Spleen (tissue), 11 donors: ENCODE measurements at regions not wholly inside any gene's neighbourhood (a gene's known extent, or its start where the extent isn't known, plus 50 kb on each side); places are given as distances from the start of the nearest gene placed in this dataset.

Source experiments
- DNase-seq: peaks from one replicate; pipeline ENCODE4 v3.0.0-alpha.2; 2020
- H3K27ac ChIP-seq, 8 donors: fragments of 200-600 bp; sonication (generic) in 7 of 8; 1 replicate in 4 of 8; 2 replicates in 4 of 8; pipeline versions ENCODE4 v1.5.0 to v1.8.0; 2016 to 2021; ENCODE audit warnings: inconsistent platforms in 4 of 8, mild to moderate bottlenecking in 4 of 8, moderate library complexity in 1 of 8
- H3K27me3 ChIP-seq, 7 donors: fragments of 200-600 bp; sonication (generic) in 6 of 7; replicated peaks in 1 of 7; 1 replicate in 4 of 7; 2 replicates in 3 of 7; pipeline versions ENCODE4 v1.5.0 to v1.8.0; 2016 to 2021; ENCODE audit warnings: inconsistent platforms in 3 of 7, mild to moderate bottlenecking in 1 of 7
- H3K36me3 ChIP-seq, 6 donors: fragments of 200-600 bp; sonication (generic) in 5 of 6; 1 replicate in 4 of 6; 2 replicates in 2 of 6; pipeline versions ENCODE4 v1.5.0 to v1.8.0; 2016 to 2021; ENCODE audit warnings: inconsistent platforms in 2 of 6
- H3K4me1 ChIP-seq, 6 donors: fragments of 200-600 bp; sonication (generic) in 5 of 6; 1 replicate in 3 of 6; 2 replicates in 3 of 6; pipeline versions ENCODE4 v1.5.0 to v1.8.0; 2016 to 2021; ENCODE audit warnings: inconsistent platforms in 3 of 6
- H3K4me3 ChIP-seq, 8 donors: fragments of 200-600 bp; sonication (generic) in 7 of 8; 1 replicate in 4 of 8; 2 replicates in 4 of 8; pipeline versions ENCODE4 v1.5.0 to v1.8.0; 2016 to 2021; ENCODE audit warnings: inconsistent platforms in 4 of 8, mild to moderate bottlenecking in 4 of 8, moderate library complexity in 2 of 8
- H3K9me3 ChIP-seq, 8 donors: fragments of 200-600 bp; sonication (generic) in 7 of 8; 1 replicate in 4 of 8; 2 replicates in 4 of 8; pipeline versions ENCODE4 v1.5.0 to v1.8.0; 2016 to 2021; ENCODE audit warnings: inconsistent platforms in 4 of 8
- POLR2A ChIP-seq, 3 donors: fragments of 450-650 bp; IDR thresholded peaks; one replicate each; pipeline ENCODE4 v1.5.1; 2017; ENCODE audit warnings: antibody characterized with exemption in 3 of 3, mild to moderate bottlenecking in 1 of 3
- POLR2AphosphoS5 ChIP-seq, 3 donors: sonication (generic); formaldehyde crosslinking; IDR thresholded peaks; one replicate each; pipeline ENCODE4 v1.5.1; 2017; ENCODE audit warnings: antibody characterized with exemption in 3 of 3
- WGBS, 5 donors: extraction: QIAGEN DNeasy Blood & Tissue Kit in 3 of 5; methylation state at CpG; one replicate each; pipeline versions ENCODE4 v1.1.5 to v1.1.7; 2013 to 2018; 5-methylcytosine and 5-hydroxymethylcytosine counted together
- intact Hi-C: fragments of 100-400 bp; cut with DNase I; formaldehyde crosslinking; loops from one replicate; pipeline ENCODE4 v1.15.0; 2023; ENCODE audit warnings: low total_unique reads
- TF ChIP-seq, protein P1 (sequence below), 11 experiments: fragments of 200-600 bp in 7 of 11; fragments of 450-650 bp in 4 of 11; sonication (generic) in 4 of 11; IDR thresholded peaks in 8 of 11; conservative IDR thresholded peaks in 3 of 11; 1 replicate in 7 of 11; 2 replicates in 4 of 11; pipeline versions ENCODE4 v1.4.0 to v1.8.0; 2016 to 2021; ENCODE audit warnings: antibody characterized with exemption in 11 of 11, inconsistent platforms in 4 of 11, mild to moderate bottlenecking in 1 of 11
- donor health status: healthy with polysubstance abuse.
- donor health status: DM: no; HTN: no; CAD: no; lungs with moderate emphysema.
- donor health status: DM: no; HTN: no; CAD: no.
- donor health status: Bipolar disorder and iron deficiency.
- donor health status: healthy.
- donor health status: DM: no; HTN: no; CAD: no.
- donor health status: DM: yes; HTN: yes; CAD: no.

GRCh38 chr11:70769521-70769920, 371.2 kb downstream of the CTTN start:
- peaks cover 0 to 7% (median 0%) of the 10 kb centered on the region in 7 donors for H3K27me3 ChIP-seq
- peaks cover 0 to 10% (median 0%) of the 10 kb centered on the region in 8 donors for H3K9me3 ChIP-seq
- TF ChIP-seq, protein P1, sequence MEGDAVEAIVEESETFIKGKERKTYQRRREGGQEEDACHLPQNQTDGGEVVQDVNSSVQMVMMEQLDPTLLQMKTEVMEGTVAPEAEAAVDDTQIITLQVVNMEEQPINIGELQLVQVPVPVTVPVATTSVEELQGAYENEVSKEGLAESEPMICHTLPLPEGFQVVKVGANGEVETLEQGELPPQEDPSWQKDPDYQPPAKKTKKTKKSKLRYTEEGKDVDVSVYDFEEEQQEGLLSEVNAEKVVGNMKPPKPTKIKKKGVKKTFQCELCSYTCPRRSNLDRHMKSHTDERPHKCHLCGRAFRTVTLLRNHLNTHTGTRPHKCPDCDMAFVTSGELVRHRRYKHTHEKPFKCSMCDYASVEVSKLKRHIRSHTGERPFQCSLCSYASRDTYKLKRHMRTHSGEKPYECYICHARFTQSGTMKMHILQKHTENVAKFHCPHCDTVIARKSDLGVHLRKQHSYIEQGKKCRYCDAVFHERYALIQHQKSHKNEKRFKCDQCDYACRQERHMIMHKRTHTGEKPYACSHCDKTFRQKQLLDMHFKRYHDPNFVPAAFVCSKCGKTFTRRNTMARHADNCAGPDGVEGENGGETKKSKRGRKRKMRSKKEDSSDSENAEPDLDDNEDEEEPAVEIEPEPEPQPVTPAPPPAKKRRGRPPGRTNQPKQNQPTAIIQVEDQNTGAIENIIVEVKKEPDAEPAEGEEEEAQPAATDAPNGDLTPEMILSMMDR (IDR thresholded peaks at IDR 0.05 in 8 of 11, conservative IDR thresholded peaks at IDR 0.05 in 3 of 11): no peak
- no peak for TF ChIP-seq POLR2A (IDR thresholded peaks at IDR 0.05)
- TF ChIP-seq POLR2AphosphoS5 (IDR thresholded peaks at IDR 0.05): no peak
- peak; percentile 36 for DNase-seq
- no peak overlapping the region for H3K4me3 ChIP-seq
- WGBS, 5 donors: 84 to 94% (median 88%) methylated on average over 6 to 8 of the region's 8 CpGs
- no peak overlapping the region for H3K27ac ChIP-seq
- no peaks in the 10 kb centered on the region for H3K36me3 ChIP-seq
- intact Hi-C loops: no loop called here
- H3K4me1 ChIP-seq: no peaks in the 10 kb centered on the region

GRCh38 chr11:70771099-70771885, 373.0 kb downstream of the CTTN start:
- intact Hi-C loops: no loop called here
- TF ChIP-seq POLR2AphosphoS5 (IDR thresholded peaks at IDR 0.05) (no peak), POLR2A (IDR thresholded peaks at IDR 0.05) (no peak)
- TF ChIP-seq, protein P1 (IDR thresholded peaks at IDR 0.05 in 8 of 11, conservative IDR thresholded peaks at IDR 0.05 in 3 of 11): no peak
- Histone ChIP-seq H3K9me3 (peaks cover 0 to 10% (median 0%) of the 10 kb centered on the region in 8 donors), H3K4me3 (no peak overlapping the region), H3K36me3 (no peaks in the 10 kb centered on the region), H3K4me1 (no peaks in the 10 kb centered on the region), H3K27ac (no peak overlapping the region), H3K27me3 (peaks cover 0 to 7% (median 0%) of the 10 kb centered on the region in 7 donors)
- DNase-seq: peak; percentile 47
- 83 to 91% (median 83%) methylated on average over 15 to 18 of the region's 18 CpGs for WGBS, 5 donors

DNA sequence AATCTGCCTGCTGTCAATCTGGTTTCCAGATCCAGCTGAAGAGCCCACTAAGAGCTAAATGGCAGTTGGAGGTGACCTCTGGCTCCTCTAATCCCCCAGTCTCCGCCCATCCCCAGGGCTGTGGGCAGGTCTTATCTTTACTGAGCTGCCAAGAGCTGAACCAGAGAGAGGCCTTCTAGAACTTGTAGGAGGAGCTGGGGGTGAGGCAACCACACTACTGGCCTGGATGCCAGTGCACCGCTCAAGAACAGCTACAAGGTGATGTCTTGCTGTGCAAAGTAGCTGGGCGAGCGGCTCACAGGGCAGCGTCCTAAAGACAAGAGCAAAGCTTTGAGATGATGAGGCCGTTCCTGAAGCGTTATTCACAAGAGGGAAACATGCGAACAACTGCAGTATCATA, 374.6 kb downstream of the CTTN start:
- DNase-seq: peak; percentile 45
- H3K9me3 ChIP-seq: peaks cover 0 to 10% (median 0%) of the 10 kb centered on the region in 8 donors
- no peak overlapping the region for H3K4me3 ChIP-seq
- H3K27ac ChIP-seq: no peak overlapping the region
- TF ChIP-seq POLR2A (IDR thresholded peaks at IDR 0.05) (no peak), POLR2AphosphoS5 (IDR thresholded peaks at IDR 0.05) (no peak)
- TF ChIP-seq, protein P1 (IDR thresholded peaks at IDR 0.05 in 8 of 11, conservative IDR thresholded peaks at IDR 0.05 in 3 of 11): no peak
- no peaks in the 10 kb centered on the region for H3K4me1 ChIP-seq
- 80 to 90% (median 87%) methylated on average over 8 of the region's 8 CpGs for WGBS, 5 donors
- no peaks in the 10 kb centered on the region for H3K36me3 ChIP-seq
- intact Hi-C loops: no loop called here
- no peaks in the 10 kb centered on the region for H3K27me3 ChIP-seq

DNA sequence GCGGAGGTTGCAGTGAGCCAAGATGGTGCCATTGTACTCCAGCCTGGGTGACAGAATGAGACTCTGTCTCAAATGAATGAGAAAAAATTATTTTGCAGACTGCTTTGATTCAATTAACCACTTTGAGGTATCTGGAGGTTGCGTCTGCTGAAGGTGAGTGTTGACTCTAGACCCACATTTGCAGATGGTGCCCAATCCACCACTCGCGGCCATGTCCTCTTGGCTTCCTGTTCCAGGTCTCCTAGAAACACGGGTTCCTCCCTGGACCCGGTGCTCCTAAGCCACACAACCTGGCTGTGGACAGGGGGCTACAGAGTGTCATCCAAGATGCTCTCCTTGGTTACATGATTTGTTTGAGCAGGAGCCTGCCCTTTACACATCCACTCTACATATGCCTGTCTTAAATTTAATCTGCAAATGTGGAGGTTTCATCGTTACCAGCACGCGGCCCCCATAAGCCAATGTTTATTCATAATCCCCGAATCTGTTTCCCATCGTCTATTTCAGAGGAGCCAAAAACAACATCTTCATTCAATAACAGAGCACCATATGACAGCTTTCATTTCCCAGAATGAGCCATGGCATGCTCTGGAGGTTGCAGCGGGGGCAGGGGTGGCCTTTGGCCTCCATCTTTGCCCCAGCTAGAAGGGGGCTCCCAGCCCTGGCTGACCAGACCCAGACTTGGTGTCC, 377.2 kb downstream of the CTTN start:
- no peak for TF ChIP-seq POLR2A (IDR thresholded peaks at IDR 0.05)
- no peak for TF ChIP-seq POLR2AphosphoS5 (IDR thresholded peaks at IDR 0.05)
- TF ChIP-seq, protein P1 (IDR thresholded peaks at IDR 0.05 in 8 of 11, conservative IDR thresholded peaks at IDR 0.05 in 3 of 11): no peak

More for the DNA sequence above, 377.2 kb downstream of the CTTN start:
- H3K27ac ChIP-seq: no peak overlapping the region
- peaks cover 0 to 10% (median 0%) of the 10 kb centered on the region in 8 donors for H3K9me3 ChIP-seq
- intact Hi-C loops: no loop called here
- H3K4me3 ChIP-seq: no peak overlapping the region
- H3K36me3 ChIP-seq: no peaks in the 10 kb centered on the region
- no peaks in the 10 kb centered on the region for H3K4me1 ChIP-seq
- H3K27me3 ChIP-seq: no peaks in the 10 kb centered on the region
- DNase-seq: peak; percentile 29
- WGBS, 5 donors: 91 to 96% (median 94%) methylated on average over 12 of the region's 12 CpGs
